Left lobe of liver (tissue), 2 donors: ENCODE measurements at regions not wholly inside any gene's neighbourhood (a gene's known extent, or its start where the extent isn't known, plus 50 kb on each side); places are given as distances from the start of the nearest gene placed in this dataset.
"Not testable (repeated sequence)": the region's sequence is repeated elsewhere in the genome, so short reads cannot be mapped to it uniquely, and the experiment has no call there.

Experiments used
- ATAC-seq: fragments of 200-7000 bp; cut with Tn5 transposase; one replicate; pipeline ENCODE4 v1.9.1; 2020; ENCODE audit warnings: mild to moderate bottlenecking, moderate library complexity
- DNase-seq: peaks from one replicate; pipeline ENCODE4 v3.0.0-alpha.2; 2020; ENCODE audit warnings: low spot score
- donor health status: DM: no; HTN: no; CAD: no; lungs with moderate emphysema.
- donor health status: DM: no; HTN: yes; CAD: no.

DNA sequence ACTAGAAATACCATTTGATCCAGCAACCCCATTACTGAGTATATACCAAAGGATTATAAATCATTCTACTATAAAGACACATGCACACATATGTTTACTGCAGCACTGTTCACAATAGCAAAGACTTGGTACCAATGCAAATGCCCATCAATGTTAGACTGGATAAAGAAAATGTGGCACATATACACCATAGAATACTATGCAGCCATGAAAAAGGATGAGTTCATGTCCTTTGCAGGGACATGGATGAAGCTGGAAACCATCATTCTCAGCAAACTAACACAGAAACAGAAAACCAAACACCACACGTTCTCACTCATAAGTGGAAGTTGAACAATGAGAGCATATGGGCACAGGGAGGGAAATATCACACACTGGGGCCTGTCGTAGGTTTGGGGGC lies 106.0 kb downstream of the SPATA18 start:
- not testable (repeated sequence) for ATAC-seq, DNase-seq

DNA sequence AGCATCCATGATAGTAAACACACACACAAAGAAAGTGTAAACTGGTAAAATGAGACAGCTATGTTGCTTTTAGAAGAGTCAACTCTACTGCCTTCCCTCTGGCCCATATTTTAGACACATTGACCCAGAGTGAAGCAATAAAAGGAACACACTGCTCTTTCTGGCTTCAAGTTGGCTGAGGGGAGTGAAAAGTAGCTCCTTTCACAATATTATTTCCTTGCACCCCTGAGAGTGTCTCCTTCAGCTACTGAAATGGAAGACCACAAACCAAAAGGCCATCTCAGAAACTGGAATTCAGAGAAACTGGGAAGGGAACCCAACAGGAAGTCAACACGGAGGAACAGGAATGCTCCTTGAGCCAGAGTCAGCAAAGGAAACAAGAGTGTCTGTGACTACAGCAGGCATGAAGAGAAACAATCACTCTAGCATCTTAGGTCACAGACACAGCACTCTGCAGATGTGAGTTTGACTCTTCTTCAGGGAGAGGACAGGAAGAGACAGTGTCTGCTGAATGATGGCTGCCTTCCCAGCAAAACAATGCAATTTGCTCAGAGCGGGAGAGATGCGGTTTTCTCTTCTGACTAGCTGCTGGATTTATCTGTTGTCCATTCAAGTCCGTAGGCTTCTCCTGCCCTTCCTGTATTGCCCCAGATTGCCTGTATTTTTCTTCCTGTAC lies 106.7 kb downstream of the SPATA18 start:
- ATAC-seq (no peak), DNase-seq (no peak)

DNA sequence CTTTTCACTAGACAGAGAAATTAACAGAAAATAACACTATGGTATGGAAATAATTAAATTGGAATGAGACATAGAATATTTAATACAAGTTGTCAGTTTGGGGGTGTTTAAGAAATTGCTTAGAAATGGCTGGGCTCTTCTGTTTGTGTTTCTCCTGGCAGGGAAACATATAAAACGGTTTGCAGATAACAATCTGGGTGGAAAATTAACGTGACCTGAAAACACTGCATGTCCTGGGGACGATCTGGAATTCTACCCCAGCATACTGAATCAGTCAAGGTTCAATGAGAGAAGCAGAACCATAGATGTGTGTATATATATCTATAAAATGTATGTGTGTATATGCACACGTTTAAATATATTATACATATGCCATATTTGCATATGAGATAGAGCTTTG lies 109.8 kb downstream of the SPATA18 start:
- no peak for ATAC-seq

DNA sequence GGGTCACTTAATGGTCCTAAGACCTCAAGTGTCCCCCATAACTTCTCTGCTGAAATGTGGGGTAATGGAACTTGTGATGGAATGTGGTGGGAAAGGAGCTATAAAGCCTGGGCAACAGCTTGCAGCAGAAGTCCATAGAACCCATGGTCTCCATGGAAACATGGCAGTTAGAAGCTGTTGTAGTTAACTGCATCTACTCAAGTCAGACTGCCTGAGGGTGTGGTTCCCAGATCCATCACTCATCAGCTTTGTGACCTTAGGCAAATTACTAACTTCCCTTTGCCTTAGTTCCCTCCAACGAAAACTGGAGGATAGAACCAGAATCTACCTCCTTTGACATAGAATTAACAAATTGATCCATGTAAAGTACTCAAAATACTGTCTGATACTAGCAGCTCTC lies 113.0 kb downstream of the SPATA18 start:
- DNase-seq (no peak), ATAC-seq (no peak)

More for the DNA sequence above, 109.8 kb downstream of the SPATA18 start:
- DNase-seq: no peak

DNA sequence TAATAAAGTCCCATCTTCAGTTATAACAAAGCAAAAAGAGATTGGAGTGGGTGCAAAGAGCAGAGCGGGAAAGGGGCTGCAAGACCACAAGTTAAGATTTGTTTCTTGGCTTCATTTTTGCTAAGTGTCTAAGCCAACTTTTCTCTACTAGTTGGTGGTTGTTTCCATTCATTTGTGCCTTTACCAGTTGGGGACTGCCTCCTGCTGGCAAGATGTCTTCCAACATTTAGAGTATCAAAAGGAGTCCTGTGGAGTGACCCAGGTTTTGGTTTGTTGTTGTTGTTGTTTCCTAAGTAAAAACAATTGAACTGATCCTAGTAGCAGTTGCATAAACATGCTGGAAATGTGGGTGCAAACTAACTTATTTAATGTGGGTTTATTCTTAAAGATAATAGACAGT lies 121.1 kb downstream of the SPATA18 start:
- ATAC-seq: no peak
- no peak for DNase-seq

DNA sequence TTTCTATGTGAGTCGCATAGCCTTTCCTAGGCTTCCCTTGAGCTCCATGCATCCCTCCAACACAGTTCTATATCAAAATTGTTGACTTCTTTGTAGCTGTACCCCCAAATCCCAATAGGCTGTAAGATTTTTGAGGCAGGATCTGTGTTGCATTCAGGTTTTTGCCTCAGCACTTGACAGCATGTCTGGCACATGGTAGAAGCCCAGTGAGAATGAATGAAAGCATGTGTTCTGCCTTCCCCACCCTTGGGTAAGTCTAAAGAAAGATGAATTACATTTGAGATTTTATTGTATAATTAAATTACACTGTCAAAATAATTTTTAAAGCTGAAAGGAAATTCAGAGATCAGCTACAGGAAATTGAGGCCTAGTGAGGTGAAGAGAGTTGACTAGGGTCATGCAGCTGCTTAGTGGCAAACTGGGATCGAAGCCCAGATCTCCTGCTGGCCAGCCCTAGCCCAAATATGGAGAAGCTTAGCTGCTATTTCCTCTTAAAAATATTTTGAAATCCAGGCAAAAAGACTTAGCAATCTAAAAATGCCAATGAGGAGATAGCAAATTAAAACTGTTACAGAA lies 122.5 kb downstream of the SPATA18 start:
- peak; percentile 59 for DNase-seq
- ATAC-seq: peak; percentile 93

DNA sequence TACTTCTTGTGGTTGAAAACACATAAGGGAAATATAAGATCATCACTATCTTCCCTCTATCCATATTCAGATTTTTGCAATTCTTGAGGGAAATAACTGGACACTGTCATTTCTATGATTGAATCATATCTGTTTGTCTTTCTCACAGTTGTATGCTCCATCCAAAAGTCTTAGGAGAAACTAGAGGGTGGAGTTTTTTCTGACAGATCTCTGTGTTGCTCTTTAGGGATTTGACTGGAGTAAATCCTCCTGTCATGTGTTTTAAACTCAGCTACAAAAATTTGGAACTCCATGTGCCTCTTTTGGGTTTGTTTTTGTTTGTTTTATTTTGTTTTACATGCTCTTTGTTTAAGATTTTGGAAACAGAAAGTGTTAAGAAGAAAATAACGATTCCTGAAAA lies 136.5 kb downstream of the SPATA18 start:
- no peak for ATAC-seq
- DNase-seq: no peak

DNA sequence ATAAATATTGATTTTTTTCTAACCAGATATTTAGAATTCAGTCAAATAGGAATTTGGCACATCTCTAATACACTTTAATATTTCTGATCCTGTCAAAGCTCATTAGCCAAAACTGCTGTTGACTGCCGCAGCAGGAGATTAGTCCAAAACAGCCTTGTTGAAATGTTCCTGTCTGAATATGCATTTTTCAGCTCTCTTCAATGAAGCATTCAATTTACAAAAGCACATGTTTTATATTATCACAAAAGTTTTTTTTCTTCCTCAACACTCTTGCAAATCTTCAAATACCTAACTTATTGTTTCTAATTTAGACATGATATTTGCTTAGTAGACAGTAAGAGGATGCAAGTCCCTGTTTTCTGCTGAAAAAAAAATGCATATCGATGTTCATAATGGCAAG lies 140.9 kb downstream of the SPATA18 start:
- no peak for ATAC-seq
- no peak for DNase-seq

DNA sequence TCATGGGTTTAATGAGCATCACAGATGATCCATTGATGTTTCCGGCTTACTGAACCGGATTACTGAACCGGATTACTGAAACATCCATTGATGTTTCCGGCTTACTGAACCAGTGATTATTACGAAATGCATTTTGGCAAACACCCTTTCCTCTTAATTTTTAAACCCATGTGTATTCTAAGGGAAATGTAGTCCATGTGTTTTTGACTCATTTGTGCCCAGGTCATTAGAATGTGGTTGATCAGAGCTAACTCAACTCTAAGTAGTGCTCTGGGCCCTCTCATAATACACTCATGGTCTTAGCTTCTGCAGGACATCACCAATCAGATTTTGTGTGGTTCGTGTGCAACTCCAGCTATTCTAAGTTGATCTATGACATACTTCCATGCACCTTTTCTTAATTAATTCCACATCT lies 141.6 kb downstream of the SPATA18 start:
- ATAC-seq: peak; percentile 90
- DNase-seq: no peak

DNA sequence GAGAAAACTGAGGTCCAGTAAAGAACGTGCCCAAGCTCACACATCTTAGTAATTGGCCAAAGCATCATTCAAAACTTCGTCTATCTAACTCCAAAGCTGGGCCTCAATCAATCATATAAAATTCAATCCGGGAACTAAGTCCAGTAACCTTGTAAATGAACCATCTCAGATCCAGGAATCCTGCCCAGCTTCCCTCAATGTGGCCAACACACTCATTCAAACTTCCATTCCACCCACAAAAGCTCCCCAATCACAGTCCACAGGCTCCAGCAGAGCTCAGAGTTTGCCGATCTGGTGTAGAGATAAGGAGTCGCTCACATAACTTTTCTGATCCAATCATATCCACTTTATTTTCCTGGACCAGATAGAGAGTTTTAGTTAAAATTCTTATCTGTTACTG lies 144.8 kb downstream of the SPATA18 start:
- ATAC-seq (peak; percentile 64), DNase-seq (no peak)

DNA sequence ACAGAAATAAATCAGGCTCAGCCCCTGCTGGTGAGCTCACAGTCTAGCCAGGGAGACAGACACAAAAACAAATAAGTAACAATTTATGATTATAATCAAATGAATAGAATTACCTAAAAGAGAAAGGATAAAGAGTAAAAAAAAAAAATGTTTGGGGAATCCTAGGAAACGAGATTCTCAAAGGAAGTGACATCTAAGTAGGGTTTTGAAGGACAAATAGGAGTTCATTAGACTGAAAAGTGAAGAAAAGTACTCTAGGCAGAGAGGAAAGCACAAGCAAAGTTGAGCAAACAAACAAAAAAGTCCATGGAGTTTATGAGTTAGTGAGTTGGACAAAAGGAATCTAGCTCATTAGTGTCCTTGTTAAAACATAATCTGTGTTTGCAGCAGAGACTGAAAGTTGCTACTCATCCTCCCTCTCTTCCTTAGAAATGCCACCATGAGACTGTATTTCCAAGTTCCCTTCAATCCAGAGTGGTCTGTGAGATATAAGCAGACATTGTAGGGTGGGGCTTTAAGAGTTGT lies 145.6 kb downstream of the SPATA18 start:
- DNase-seq (no peak), ATAC-seq (no peak)

DNA sequence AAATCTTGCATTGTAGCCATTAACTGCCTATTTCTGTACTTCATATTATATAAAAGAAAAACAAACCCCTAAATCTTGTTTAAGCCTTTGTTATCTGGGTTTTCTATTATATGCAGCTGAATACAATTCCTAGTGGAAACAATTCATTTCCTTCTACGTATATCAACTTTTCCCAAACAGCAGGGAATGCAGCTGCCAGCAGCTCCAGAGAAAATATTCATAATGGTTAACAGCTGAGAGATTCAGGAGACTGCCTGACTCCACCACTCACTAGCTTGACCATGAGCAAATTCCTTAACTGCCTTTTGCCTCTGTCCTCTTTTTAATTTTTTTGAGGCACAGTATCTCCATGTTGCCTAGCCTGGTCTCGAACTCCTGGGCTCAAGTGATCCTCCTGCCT lies 146.2 kb downstream of the SPATA18 start:
- no peak for ATAC-seq
- DNase-seq: no peak

DNA sequence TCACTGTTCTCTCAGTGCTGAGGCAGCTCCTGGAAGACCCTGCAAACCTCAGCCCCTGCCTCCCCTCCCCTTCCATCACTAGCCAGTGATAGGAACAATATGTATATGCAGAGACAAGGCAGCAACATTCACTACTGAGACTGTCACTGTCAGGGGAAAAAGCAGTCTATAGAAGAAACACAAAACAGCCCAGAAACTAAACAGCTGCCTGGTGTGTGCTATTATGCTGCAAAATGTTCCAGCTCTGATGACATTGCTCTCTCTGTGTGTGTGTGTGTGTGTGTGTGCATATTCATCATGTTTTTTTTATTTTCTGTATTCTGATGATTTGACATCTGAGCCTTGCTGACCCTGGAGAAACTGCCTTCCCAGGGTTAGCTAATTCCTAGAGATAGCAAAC lies 147.2 kb downstream of the SPATA18 start:
- DNase-seq: no peak
- ATAC-seq: no peak

DNA sequence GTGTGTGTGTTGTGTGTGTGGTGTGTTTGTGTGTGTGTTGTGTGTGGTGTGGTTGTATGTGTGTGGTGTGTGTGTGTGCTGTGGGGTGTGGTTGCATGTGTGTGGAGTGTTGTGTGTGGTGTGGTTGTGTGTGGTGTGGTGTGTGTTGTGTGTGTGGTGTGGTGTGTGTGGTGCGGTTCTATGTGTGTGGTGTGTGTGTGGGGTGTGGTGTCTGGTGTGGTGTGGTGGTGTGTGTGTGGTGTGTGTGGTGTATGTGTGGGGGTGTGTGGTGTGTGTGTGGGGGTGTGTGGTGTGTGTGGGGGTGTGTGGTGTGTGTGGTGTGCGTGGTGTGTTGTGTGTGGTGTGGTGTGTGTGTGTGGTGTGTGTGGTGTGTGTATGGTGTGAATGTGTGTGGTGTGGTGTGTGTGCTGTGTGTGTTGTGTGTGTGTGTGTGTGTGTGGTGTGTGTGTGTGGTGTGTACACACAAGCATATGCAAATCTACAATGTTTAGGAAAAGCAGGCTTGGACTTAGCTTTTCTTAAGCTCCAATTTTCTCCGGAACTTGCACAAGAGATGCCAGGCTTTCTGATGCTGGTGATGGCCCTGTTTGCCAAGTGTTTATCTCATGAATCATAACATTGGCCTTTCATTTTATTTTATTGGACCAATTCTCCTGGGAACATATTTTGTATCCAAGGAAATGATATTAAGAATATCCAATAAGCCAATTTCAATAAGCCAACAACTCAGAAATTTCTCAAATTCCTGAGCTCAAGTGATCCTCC lies 148.7 kb downstream of the SPATA18 start:
- ATAC-seq: no peak
- DNase-seq: no peak

DNA sequence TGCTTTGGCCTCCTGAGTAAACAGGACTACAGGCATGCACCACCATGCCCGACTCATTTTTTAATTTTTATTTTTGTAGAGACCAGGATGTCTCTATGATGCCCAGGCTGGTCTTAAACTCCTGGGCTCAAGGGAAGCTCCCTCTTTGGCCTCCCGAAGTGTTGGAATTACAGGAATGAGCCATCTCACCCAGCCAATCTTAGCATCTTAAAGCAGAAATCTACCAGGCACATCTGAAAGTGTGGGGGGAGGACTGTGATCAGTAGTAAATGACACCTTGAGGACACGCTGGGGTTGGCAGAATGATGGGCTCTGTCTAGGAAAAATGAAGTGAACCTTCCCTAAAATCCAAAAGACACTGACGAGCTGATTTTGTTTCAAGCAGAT lies 149.2 kb downstream of the SPATA18 start:
- ATAC-seq: no peak
- no peak for DNase-seq

DNA sequence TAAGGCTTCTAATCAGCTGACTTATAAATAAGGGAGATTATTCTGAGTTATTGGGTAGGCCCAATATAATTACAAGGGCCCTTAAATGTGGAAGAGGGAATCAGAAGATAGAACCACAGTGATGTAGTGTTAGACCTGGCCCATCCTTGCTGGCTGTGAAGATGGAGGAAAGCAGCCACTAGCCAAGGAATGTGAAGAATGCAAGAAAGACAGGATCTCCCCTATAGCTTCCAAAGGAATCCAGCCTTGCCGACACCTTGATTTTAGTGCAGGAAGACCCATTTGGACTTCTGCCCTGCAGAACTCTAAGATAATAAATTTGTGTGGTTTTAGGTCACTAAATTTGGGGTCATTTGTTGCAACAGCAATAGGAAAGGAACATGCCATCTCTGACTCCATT lies 150.6 kb downstream of the SPATA18 start:
- no peak for DNase-seq
- no peak for ATAC-seq

DNA sequence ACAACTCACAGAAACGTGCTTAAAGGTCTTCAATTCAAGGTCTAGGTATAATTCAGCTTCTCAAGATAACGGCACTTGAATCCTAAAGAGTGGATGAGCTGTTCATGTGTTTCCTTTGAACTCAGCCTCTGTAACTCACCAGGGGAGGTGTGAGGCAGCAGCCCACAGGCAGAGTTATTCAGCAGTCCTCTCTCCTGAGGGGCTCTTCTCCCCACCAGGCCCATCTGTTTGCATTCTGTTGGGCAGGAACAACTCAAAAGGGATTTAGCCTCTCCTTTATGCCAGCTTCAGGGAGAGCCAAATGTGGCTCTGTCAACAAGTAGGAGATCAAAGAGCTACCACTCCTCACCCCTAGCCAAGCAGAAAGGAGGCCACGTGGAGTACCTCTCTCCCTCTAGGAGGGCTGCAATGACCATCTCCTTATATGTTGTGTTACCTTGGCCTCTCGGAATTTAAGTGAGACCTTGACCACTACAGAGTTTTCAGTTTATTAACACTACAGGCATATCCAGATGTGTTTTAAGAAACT lies 151.2 kb downstream of the SPATA18 start:
- no peak for DNase-seq
- peak; percentile 61 for ATAC-seq

DNA sequence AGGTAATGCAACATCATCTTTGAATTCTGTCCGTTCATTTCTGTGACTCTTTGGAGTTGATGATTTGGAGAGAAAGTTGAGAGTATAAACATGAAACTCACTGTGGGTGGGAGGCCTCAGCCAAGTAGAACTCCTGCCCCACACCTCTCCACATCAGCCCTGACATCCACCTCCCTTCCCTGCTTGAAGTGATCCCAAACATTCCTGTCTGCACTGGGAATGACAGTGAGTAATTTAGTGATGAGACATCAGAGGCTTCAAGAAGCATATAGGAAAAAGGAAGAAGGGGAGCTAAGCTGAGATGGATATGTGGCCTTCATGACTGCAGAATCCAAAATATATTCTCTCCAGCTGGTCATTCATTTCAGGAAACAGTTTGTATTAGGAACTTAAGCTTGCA lies 151.8 kb downstream of the SPATA18 start:
- ATAC-seq: no peak
- DNase-seq: no peak

DNA sequence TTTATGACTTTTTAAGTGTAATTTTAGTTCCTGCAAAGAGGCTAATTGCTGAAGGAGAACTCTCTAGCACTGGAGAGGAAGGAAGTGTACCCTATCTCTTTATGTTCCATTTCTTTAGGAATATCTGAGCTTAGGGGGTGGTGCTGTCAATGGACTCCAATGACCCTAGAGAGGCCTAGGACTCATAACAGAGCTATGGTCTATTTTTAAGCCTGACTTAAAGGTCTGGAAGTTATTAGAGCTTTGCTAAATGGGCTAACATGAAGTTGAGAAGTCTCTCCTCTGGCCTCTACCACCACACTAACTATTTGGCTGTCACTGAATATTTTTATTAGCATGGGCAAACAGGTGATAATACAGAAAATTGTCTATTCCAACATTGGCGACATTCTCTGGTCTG lies 152.2 kb downstream of the SPATA18 start:
- no peak for ATAC-seq
- DNase-seq: no peak

DNA sequence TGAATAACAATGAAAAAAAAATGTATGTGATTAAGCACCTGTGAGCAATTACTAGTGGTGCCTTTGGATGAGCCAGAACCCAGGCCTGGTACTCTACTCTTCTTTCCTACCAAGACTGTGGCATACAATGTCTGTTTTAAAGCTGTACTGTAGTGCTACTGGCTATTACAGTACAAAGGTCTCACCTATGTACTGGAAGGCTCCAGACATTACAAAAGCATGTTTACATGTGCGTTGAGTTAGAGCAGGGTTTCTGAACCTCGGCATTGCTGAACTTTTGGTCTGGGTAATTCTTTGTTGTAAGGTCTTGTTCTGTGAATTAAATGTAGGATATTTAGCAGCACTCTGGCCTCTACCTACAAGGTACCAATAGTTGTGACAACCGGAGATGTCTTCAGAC lies 153.8 kb downstream of the SPATA18 start:
- DNase-seq (no peak), ATAC-seq (peak; percentile 73)

DNA sequence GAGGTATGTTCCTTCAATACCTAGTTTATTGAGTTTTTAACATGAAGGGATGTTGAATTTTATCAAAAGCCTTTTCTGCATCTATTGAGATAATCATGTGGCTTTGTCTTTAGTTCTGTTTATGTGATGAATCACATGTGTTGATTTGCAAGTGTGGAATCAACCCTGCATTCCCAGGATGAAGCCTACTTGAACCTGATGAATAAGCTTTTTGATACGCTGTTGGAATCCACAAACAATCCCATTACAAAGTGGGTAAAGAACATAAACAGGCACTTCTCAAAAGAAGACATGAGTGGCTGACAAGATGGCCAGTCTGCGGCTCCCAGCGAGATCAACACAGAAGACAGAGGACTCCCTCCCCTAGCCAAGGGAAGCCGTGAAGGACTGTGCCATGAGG lies 156.0 kb downstream of the SPATA18 start:
- not testable (repeated sequence) for ATAC-seq

DNA sequence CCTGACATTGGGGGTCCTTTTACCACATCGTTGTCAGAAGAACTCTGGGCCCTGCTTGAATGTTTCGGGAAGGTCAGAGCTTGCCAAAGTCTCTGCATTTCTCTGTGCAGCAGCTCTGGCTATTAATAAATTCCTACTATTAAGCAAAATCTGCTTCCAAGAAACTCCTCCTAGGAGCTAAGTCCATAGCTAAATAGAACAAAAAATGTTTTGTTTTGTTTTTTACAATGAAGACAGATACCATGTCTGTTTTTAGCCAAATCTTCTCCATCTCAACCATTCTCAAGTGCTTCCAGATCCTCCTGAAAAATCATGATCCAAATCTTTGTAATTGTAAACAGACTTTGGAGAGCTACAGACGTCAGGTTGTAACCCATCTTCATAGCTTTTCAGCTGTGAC lies 161.6 kb downstream of the SPATA18 start:
- no peak for DNase-seq
- ATAC-seq: no peak

More for the DNA sequence above, 156.0 kb downstream of the SPATA18 start:
- DNase-seq: not testable (repeated sequence)
